NCI-H226 (cell line): ENCODE measurements at regions not wholly inside any gene's neighbourhood (a gene's known extent, or its start where the extent isn't known, plus 50 kb on each side); places are given as distances from the start of the nearest gene placed in this dataset.

Experiments
- DNase-seq: peaks from one replicate; pipeline ENCODE4 v3.0.0-alpha.2; 2015

- no peak for DNase-seq
Observed at GRCh38 chr7:125530553-125530952, 600.9 kb upstream of the POT1 start.

GRCh38 chr7:125529249-125529648 is 599.6 kb upstream of the POT1 start:
- DNase-seq: no peak

- DNase-seq: no peak
Observed at GRCh38 chr7:125526958-125527357, 597.3 kb upstream of the POT1 start.

GRCh38 chr7:125526092-125526491 is 596.5 kb upstream of the POT1 start:
- DNase-seq: no peak

GRCh38 chr7:125516194-125516593 is 586.6 kb upstream of the POT1 start:
- no peak for DNase-seq

- DNase-seq: no peak
Observed at GRCh38 chr7:125512373-125512772, 582.7 kb upstream of the POT1 start.

GRCh38 chr7:125511310-125511709 is 581.7 kb upstream of the POT1 start:
- no peak for DNase-seq

- no peak for DNase-seq
Observed at GRCh38 chr7:125506331-125506730, 576.7 kb upstream of the POT1 start.

- no peak for DNase-seq
Observed at GRCh38 chr7:125504848-125505247, 575.2 kb upstream of the POT1 start.

- no peak for DNase-seq
Observed at GRCh38 chr7:125495997-125496396, 566.4 kb upstream of the POT1 start.

- no peak for DNase-seq
Observed at GRCh38 chr7:125492521-125492920, 562.9 kb upstream of the POT1 start.

- no peak for DNase-seq
Observed at GRCh38 chr7:125491137-125491536, 561.5 kb upstream of the POT1 start.

- no peak for DNase-seq
Observed at GRCh38 chr7:125490167-125490566, 560.5 kb upstream of the POT1 start.

- no peak for DNase-seq
Observed at GRCh38 chr7:125485223-125485622, 555.6 kb upstream of the POT1 start.

- DNase-seq: no peak
Observed at GRCh38 chr7:125484755-125485154, 555.1 kb upstream of the POT1 start.

- DNase-seq: no peak
Observed at GRCh38 chr7:125481323-125481722, 551.7 kb upstream of the POT1 start.

- no peak for DNase-seq
Observed at GRCh38 chr7:125480762-125481161, 551.1 kb upstream of the POT1 start.

- DNase-seq: no peak
Observed at GRCh38 chr7:125468855-125469174, 539.2 kb upstream of the POT1 start.

- no peak for DNase-seq
Observed at GRCh38 chr7:125467996-125468854, 538.6 kb upstream of the POT1 start.

GRCh38 chr7:125465527-125465926 is 535.9 kb upstream of the POT1 start:
- DNase-seq: no peak

- DNase-seq: no peak
Observed at GRCh38 chr7:125462615-125463014, 533.0 kb upstream of the POT1 start.

GRCh38 chr7:125459038-125459437 is 529.4 kb upstream of the POT1 start:
- DNase-seq: no peak

- DNase-seq: no peak
Observed at GRCh38 chr7:125450749-125451148, 521.1 kb upstream of the POT1 start.

- DNase-seq: no peak
Observed at GRCh38 chr7:125445836-125446235, 516.2 kb upstream of the POT1 start.

- DNase-seq: no peak
Observed at GRCh38 chr7:125444864-125445263, 515.2 kb upstream of the POT1 start.
